Activated CD4-positive, alpha-beta T cell treated with anti-CD3 and anti-CD28 coated beads, Interleukin-2, Interleukin-4, amounts not matched to agents 100 ng/mL and 50 ng/mL, durations not matched to agents 16 hours and 8 hours (primary cell): ENCODE measurements at regions not wholly inside any gene's neighbourhood (a gene's known extent, or its start where the extent isn't known, plus 50 kb on each side); places are given as distances from the start of the nearest gene placed in this dataset.
A peak's percentile ranks its signal among the peaks of the same experiment; 100 is the strongest.

ENCODE experiments used
- DNase-seq: peaks from one replicate; pipeline ENCODE4 v3.0.0-alpha.2; 2020; ENCODE audit warnings: low spot score

DNA sequence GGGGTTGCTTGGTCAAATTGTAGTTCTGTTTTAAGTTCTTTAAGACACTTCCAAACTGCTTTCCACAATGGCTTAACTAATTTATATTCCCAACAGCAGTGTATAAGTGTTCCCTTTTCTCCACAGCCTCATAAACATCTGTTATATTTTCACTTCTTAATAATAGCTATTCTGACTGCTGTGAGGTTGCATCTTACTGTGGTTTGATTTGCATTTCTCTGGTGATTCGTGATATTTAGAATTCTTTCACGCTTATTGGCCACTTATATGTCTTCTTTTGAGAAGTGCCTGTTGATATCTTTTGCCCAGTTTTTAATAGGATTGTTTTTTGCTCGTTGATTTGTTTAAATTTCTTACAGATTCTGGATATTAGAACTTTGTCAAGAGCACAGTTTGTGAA, 278.6 kb upstream of the ITM2A start:
- DNase-seq = no peak

GRCh38 chrX:79631526-79631925, 264.4 kb upstream of the ITM2A start:
- no peak for DNase-seq

GRCh38 chrX:79630033-79631009, 263.2 kb upstream of the ITM2A start:
- peak; percentile 20 for DNase-seq

- DNase-seq = no peak
These were observed 256.1 kb upstream of the ITM2A start for GRCh38 chrX:79623098-79623762.

DNA sequence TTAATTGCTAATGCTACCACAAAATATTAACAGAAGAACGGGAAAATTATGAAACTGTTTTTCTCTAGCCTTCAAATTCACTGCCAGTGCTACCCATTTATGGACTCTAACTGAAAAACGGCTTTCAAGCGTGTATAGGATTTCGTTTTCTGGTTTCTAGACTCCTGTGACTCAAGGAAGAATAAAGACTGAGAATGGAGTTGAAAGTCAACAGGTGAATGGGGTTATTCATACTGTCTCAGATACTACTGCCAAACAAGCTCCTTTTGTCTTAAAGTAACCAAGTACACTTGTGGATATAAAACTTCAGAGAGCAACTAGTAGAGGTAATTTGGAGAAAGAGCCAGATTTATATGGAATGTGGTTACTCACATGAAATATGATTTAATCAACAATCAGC, 251.1 kb upstream of the ITM2A start:
- no peak for DNase-seq

- no peak for DNase-seq
These were observed 237.2 kb upstream of the ITM2A start for GRCh38 chrX:79604364-79604763.

DNA sequence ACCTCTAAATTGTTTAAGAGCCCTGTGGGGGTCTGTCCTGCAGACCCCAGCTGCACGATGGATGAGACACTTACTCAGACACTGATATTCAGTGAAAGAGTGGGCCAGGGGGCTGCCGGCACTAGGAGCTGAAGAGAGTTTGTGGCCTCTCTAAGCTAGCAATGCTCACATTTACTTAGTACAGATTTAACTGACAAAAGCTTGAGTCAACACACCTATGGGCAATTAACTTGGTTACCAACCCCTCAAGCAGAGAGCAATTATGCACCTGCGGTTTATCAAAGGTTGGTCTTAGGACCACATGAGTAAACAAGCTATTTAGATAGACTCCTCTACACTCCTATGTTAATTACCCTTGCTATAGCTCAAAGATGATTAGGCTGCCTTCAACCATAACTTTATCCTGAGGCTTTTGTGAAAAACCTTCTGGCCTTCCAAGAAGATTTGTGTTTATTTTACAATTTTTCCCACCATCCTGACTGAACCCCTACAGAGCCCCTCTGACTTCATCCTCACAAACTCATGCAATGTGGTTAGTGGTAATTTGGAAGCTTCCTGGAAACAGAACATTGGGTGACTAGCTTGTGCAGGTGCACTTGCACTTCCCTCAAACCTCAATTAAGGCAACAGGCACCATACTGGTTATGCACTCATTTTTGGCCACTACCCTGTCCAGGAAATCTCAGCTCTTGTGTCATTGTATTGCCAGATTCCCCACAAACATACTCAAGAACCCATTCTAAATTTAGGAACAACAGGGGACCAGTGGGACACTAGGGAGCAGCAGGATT, 234.4 kb upstream of the ITM2A start:
- no peak for DNase-seq

- no peak for DNase-seq
These were observed 225.1 kb upstream of the ITM2A start for GRCh38 chrX:79592259-79592658.

GRCh38 chrX:79588233-79588632, 221.1 kb upstream of the ITM2A start:
- DNase-seq = no peak

GRCh38 chrX:79573760-79574159, 206.6 kb upstream of the ITM2A start:
- no peak for DNase-seq

DNA sequence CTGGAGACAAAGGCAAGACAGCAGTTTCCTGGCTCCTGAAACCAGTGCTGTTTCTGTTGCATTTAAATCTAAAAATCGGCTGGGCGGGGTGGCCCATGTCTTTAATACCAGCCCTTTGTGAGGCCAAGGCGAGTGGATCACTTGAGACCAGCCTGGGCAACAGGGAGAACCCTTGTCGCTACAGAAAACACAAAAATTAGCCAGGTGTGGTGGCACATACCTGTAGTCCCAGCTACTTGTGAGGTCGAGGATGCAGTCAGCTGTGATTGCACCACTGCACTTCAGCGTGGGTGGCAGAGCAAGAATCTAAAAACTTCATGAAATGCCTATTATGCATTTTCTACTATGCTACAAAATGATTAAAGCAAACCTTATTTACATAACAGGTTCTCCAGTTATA, 205.4 kb upstream of the ITM2A start:
- no peak for DNase-seq

DNA sequence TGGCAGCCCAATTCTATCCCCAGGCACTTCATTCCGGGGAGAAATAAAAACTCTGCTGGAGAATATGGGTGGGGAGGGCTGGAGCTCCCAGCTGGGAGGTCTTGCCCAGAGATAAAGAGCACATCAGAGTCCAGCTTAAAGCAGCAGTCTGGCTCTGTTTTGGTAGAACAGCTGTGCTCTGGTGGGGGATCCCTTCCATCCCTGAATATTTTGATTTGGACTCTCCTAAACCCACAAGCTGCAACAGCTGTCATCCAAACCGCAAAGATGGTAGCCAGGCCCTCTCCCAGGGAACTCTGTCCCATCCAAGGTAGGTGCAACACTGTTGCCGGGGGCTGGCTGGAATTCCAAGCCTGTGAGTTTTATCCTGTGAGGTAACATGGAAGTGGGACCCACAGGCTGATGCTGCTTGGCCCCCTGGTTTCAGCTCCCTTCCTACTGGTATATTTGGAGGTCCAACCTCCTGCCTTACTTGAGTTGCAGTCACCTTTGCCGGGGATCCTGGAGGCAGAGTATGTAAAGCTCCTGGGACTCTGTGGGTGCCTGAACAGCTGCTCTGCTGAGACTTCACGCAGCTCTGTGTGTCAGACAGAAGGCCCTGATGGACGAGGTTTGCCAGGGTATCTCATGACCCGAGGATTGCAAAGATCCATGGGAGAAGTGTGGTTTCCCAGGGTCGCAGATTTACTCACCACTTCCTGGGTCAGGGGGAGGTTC, 203.5 kb upstream of the ITM2A start:
- no peak for DNase-seq

DNA sequence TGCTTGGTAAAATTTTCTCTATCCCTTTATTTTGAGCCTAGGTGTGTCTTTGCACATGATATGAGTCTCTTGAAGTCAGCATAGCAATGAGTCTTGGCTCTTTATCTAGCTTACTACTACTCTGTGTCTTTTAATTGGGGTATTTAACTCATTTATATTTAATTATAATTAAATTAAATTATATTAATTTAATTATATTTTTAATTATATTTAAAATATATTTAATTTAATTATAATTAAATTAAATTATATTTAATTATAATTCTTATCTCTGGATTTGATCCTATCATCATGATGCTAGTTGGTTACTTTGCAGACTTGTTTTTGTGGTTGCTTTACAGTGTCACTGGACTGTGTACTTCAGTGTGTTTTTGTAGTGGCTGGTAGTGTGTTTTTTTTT, 201.2 kb upstream of the ITM2A start:
- no peak for DNase-seq

- DNase-seq = no peak
These were observed 197.2 kb upstream of the ITM2A start for GRCh38 chrX:79564362-79564761.

- no peak for DNase-seq
These were observed 192.2 kb upstream of the ITM2A start for GRCh38 chrX:79559290-79559689.

DNA sequence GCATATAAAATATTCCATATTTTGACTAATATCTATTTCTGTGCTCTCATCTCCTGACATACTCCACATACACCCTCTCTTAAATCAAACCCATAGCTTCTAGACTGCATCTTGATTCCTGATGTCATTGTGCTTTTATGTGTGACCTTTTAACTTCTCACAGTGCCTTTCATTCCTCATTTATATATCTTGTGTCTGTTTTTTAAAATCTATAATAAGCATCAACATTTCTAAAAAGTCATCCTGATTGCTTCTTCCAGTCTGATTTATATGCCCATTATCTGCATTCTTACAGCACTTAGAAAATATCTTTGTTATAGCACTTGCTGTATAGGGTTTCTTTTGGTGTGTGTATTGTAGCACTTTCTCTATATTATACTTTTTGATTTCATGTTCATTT, 190.1 kb upstream of the ITM2A start:
- DNase-seq = no peak

DNA sequence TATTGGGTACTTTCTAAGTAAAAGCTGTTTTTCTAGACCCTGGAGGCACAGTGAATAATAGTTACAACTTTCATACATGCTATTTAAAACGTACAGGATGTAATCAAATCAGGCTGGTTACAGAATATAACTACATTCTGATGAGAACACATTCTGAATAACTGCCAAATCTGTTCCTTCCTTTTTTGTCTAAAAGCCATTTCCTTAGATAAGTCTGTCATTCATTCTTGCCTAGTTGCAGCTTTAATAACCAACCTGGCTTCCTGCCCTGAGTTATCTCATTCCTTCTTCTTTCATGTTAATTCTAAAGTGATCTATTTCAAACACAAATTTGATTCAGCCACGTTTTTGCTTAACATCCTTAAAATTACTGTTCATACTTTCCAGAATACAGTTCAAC, 189.7 kb upstream of the ITM2A start:
- DNase-seq = no peak

DNA sequence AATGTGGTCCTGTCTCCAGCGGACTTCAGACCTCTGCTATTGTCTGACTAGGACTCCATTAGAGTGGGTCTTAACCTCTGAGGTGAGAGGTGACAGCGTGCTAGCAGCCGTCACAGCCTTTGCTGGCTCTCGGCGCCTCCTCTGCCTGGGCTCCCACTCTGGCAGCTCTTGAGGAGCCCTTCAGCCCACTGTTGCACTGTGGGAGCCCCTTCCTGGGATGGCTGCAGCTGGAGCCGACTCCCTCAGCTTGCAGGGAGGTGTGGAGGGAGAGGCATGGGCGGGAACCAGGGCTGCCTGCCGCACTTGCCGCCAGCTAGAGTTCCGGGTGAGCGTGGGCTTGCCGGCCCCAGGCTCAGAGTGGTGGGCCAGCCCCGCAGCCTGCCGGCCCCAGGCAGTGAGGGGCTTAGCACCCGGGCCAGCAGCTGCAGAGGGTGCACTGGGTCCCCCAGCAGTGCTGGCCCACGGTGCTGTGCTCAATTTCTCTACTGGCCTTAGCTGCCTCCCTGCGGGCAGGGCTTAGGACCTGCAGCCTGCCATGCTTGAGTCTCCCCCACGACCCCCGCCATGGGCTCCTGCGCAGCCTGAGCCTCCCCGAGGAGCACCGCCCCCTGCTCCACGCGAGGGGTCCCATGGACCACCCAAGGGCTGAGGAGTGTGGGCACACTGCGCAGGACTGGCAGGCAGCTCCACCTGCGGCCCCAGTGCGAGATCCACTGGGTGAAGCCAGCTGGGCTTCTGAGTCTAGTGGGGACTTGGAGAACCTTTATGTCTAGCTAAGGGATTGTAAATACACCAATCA, 163.4 kb upstream of the ITM2A start:
- DNase-seq = no peak

GRCh38 chrX:79524642-79525041, 157.5 kb upstream of the ITM2A start:
- DNase-seq = peak; percentile 8

DNA sequence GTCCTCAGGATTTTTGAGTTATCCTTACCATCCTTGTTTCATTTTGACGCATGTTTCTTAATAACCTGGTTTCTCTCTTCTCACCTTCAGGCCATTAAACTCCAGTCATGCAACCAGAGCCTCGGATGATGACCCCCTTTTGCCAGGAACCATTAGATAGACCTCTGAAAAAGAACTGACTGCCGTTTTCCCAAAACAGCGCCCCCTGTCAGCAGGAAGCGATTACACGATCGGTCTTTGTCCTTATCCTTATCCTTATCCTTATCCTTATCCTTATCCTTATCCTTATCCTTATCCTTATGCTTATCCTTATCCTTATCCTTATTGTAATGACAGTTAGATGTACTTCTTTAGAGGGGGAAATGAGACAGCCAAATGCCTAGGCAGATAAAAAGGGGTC, 148.4 kb upstream of the ITM2A start:
- DNase-seq = no peak

- DNase-seq = no peak
These were observed 144.7 kb upstream of the ITM2A start for GRCh38 chrX:79511799-79512198.
